HepG2 (cell line): ENCODE measurements at regions not wholly inside any gene's neighbourhood (a gene's known extent, or its start where the extent isn't known, plus 50 kb on each side); places are given as distances from the start of the nearest gene placed in this dataset.

Experiments
- ATAC-seq: fragments of 200-7000 bp; cut with Tn5 transposase; 3 replicates; pipeline ENCODE4 v1.9.1; 2020; ENCODE audit warnings: mild to moderate bottlenecking, moderate library complexity
- BruUV-seq: library from RNA; stranded (reverse); fragments of 400-500 nt; replicated peaks from 2 replicates; lab custom pipeline; 2021; lab: Mats Ljungman, UMichigan
- CTCF ChIA-PET: fragments of 300-600 bp; formaldehyde crosslinking; extraction: SDS; loops from one replicate; lab custom pipeline; 2021; ENCODE audit warnings: low total read pairs, inconsistent platforms, low intra/inter-chr PET ratio; lab: Yijun Ruan, JAX
- POLR2A ChIA-PET: fragments of 350-600 bp; sonication (Branson Sonifier 250); formaldehyde crosslinking; loops from one replicate; lab custom pipeline; 2020; ENCODE audit warnings: antibody characterized with exemption, inconsistent platforms; lab: Yijun Ruan, JAX
- DNase-seq: peaks from one replicate; pipeline ENCODE4 v3.0.0-alpha.2; 2015; ENCODE audit warnings: low spot score
- FAIRE-seq: peaks from 3 replicates; lab custom pipeline; 2011; peaks lifted over from hg19 to GRCh38; lab: Jason Lieb, UNC
- H2AFZ ChIP-seq: one replicate; pipeline ENCODE4 v1.6.1; 2011; ENCODE audit warnings: low read length, inconsistent platforms
- H3K27ac ChIP-seq: fragments of 300-600 bp; 3 replicates; pipeline ENCODE4 v1.8.0; 2011; ENCODE audit warnings: mixed run types, mild to moderate bottlenecking, mixed read lengths, low read length, inconsistent platforms; ENCODE audit not compliant: insufficient read depth; ENCODE audit errors: extremely low read length
- H3K27me3 ChIP-seq, 2 experiments: fragments of 200-600 bp in 1 of 2; 2 replicates in 1 of 2; 3 replicates in 1 of 2; pipeline versions ENCODE4 v1.6.0 to v1.8.0; 2011; ENCODE audit warnings: low read length in 2 of 2, mild to moderate bottlenecking in 2 of 2, moderate library complexity in 2 of 2, inconsistent platforms in 1 of 2; ENCODE audit not compliant: insufficient read depth in 2 of 2, control insufficient read depth in 1 of 2
- H3K36me3 ChIP-seq, 2 experiments: fragments of 200-600 bp in 1 of 2; replicated peaks in 1 of 2; 2 replicates in 1 of 2; 3 replicates in 1 of 2; pipeline versions ENCODE4 v1.5.1 to v1.8.0; 2011; ENCODE audit warnings: low read length in 2 of 2, inconsistent platforms in 1 of 2; ENCODE audit not compliant: insufficient read depth in 2 of 2, control insufficient read depth in 1 of 2
- H3K4me1 ChIP-seq: 2 replicates; pipeline ENCODE4 v1.5.1; 2012; ENCODE audit warnings: low read length, inconsistent platforms; ENCODE audit not compliant: insufficient read depth
- H3K4me2 ChIP-seq: 2 replicates; pipeline ENCODE4 v1.6.0; 2011; ENCODE audit warnings: low read depth, low read length, inconsistent platforms
- H3K4me3 ChIP-seq, 3 experiments: fragments of 200-600 bp in 1 of 3; sonication (generic), shearing (Covaris generic) in 1 of 3; replicated peaks in 1 of 3; 2 replicates each; pipeline ENCODE4 v1.5.1; 2011 to 2016; ENCODE audit warnings: low read length in 3 of 3, inconsistent platforms in 2 of 3, low read depth in 2 of 3, mild to moderate bottlenecking in 2 of 3, control low read depth in 1 of 3, mixed read lengths in 1 of 3; ENCODE audit not compliant: insufficient read depth in 1 of 3
- H3K79me2 ChIP-seq: one replicate; pipeline ENCODE4 v1.6.1; 2011; ENCODE audit warnings: low read length, inconsistent platforms; ENCODE audit not compliant: insufficient read depth
- H3K9ac ChIP-seq: 2 replicates; pipeline ENCODE4 v1.6.0; 2011; ENCODE audit warnings: mild to moderate bottlenecking, low read depth, low read length, inconsistent platforms; ENCODE audit not compliant: insufficient read depth
- H3K9me3 ChIP-seq: 2 replicates; pipeline ENCODE4 v1.5.1; 2012; ENCODE audit warnings: mild to moderate bottlenecking, low read length
- H4K20me1 ChIP-seq: 2 replicates; pipeline ENCODE4 v1.6.0; 2011; ENCODE audit warnings: inconsistent platforms, mild to moderate bottlenecking, low read length, moderate library complexity; ENCODE audit not compliant: insufficient read depth
- EZH2 ChIP-seq: conservative IDR thresholded peaks from 2 replicates; pipeline ENCODE4 v1.6.1; 2012; ENCODE audit warnings: mild to moderate bottlenecking, low read depth, low read length, moderate library complexity
- HMGA1 ChIP-seq: sonication (generic); formaldehyde crosslinking; conservative IDR thresholded peaks from 2 replicates; pipeline ENCODE4 v1.4.0; 2020; ENCODE audit warnings: missing genetic modification reagents
- JARID2 ChIP-seq: sonication (generic); formaldehyde crosslinking; IDR thresholded peaks from 2 replicates; pipeline ENCODE4 v1.8.1; 2023; ENCODE audit warnings: missing genetic modification reagents, inconsistent platforms; ENCODE audit not compliant: insufficient replicate concordance
- MAFG ChIP-seq: sonication (generic); formaldehyde crosslinking; IDR thresholded peaks from 2 replicates; pipeline ENCODE4 v1.5.1; 2020; ENCODE audit warnings: mild to moderate bottlenecking, missing genetic modification reagents
- MED13 ChIP-seq: sonication (generic); formaldehyde crosslinking; IDR thresholded peaks from 2 replicates; pipeline ENCODE4 v1.5.0; 2020; ENCODE audit warnings: missing genetic modification reagents
- SIN3B ChIP-seq: fragments of 150-350 bp; IDR thresholded peaks from 2 replicates; pipeline ENCODE4 v1.6.1; 2014; ENCODE audit warnings: low read length
- SUZ12 ChIP-seq: fragments of 150-350 bp; IDR thresholded peaks from 2 replicates; pipeline ENCODE4 v1.6.1; 2014; ENCODE audit warnings: low read depth, low read length
- TAF1 ChIP-seq: sonication (generic); formaldehyde crosslinking; IDR thresholded peaks from 2 replicates; pipeline ENCODE4 v1.4.0; 2020; ENCODE audit warnings: missing genetic modification reagents
- TEAD3 ChIP-seq: optimal IDR thresholded peaks from 2 replicates; pipeline ENCODE3; 2016; ENCODE audit warnings: borderline replicate concordance
- THAP11 ChIP-seq: IDR thresholded peaks from 2 replicates; pipeline ENCODE4 v1.6.1; 2016; ENCODE audit warnings: missing biosample characterization, missing genetic modification reagents
- THAP7 ChIP-seq: sonication (generic); formaldehyde crosslinking; IDR thresholded peaks from 2 replicates; pipeline ENCODE4 v1.8.1; 2023; ENCODE audit warnings: mild to moderate bottlenecking, missing genetic modification reagents
- TP53 ChIP-seq: sonication (generic); formaldehyde crosslinking; conservative IDR thresholded peaks from 2 replicates; pipeline ENCODE4 v1.4.0; 2020; ENCODE audit warnings: missing genetic modification reagents
- ZNF331 ChIP-seq: sonication (generic); formaldehyde crosslinking; IDR thresholded peaks from 2 replicates; pipeline ENCODE4 v1.4.0; 2020; ENCODE audit warnings: missing genetic modification reagents
- ZNF34 ChIP-seq: sonication (generic); formaldehyde crosslinking; IDR thresholded peaks from 2 replicates; pipeline ENCODE4 v1.4.0; 2020; ENCODE audit warnings: mild to moderate bottlenecking, missing genetic modification reagents, borderline replicate concordance
- ZNF441 ChIP-seq: sonication (generic); formaldehyde crosslinking; IDR thresholded peaks from 2 replicates; pipeline ENCODE4 v1.7.0; 2021; ENCODE audit warnings: missing genetic modification reagents, borderline replicate concordance
- ZNF780A ChIP-seq: sonication (generic); formaldehyde crosslinking; IDR thresholded peaks from 2 replicates; pipeline ENCODE4 v1.8.0; 2022; ENCODE audit warnings: mild to moderate bottlenecking, missing genetic modification reagents, moderate library complexity
- WGBS: methylation state at CpG from one replicate; pipeline ENCODE4 v1.1.6; 2017; ENCODE audit warnings: low lambda C conversion rate; 5-methylcytosine and 5-hydroxymethylcytosine counted together
- in situ Hi-C: cut with HindIII; loops from 2 replicates; pipeline ENCODE4 v1.10.0; 2017; ENCODE audit warnings: low pct_unique_long_range_greater_than_20kb; ENCODE audit not compliant: extremely low pct_ligation_motif_present
- intact Hi-C: fragments of 100-400 bp; cut with micrococcal nuclease; formaldehyde crosslinking; loops from one replicate; pipeline ENCODE4 v1.10.0; 2022; ENCODE audit not compliant: unreplicated experiment

GRCh38 chr10:124329362-124329761, 89.4 kb downstream of the OAT start:
- Histone ChIP-seq H3K4me3 (no peak overlapping the region), H3K79me2 (no peaks in the 10 kb centered on the region), H3K9ac (no peak overlapping the region), H3K27me3 (peaks cover 1 to 8% of the 10 kb centered on the region in 2 experiments; a peak in 2 of 5 replicates), H3K9me3 (no peaks in the 10 kb centered on the region), H2AFZ (no peak overlapping the region), H3K4me1 (no peaks in the 10 kb centered on the region), H3K4me2 (no peak overlapping the region), H4K20me1 (no peaks in the 10 kb centered on the region), H3K27ac (no peak overlapping the region), H3K36me3 (no peaks in the 10 kb centered on the region)
- FAIRE-seq = no peak
- ChIA-PET POLR2A (no interaction called here), CTCF (no interaction called here)
- no peak for DNase-seq
- TF ChIP-seq EZH2 = no peak
- no peak for TF ChIP-seq TAF1 (CRISPR knock-in tag)
- no peak for TF ChIP-seq ZNF780A (CRISPR knock-in tag)
- TF ChIP-seq ZNF34 (CRISPR knock-in tag) = no peak
- no peak for TF ChIP-seq THAP11 (CRISPR knock-in tag)
- no peak for TF ChIP-seq SUZ12
- TF ChIP-seq JARID2 (CRISPR knock-in tag) = no peak
- TF ChIP-seq TEAD3 (CRISPR knock-in tag) = no peak
- no peak for TF ChIP-seq MAFG (CRISPR knock-in tag)
- TF ChIP-seq TP53 (CRISPR knock-in tag) = no peak
- TF ChIP-seq ZNF331 (CRISPR knock-in tag) = no peak
- TF ChIP-seq MED13 = no peak
- TF ChIP-seq ZNF441 (CRISPR knock-in tag) = no peak
- TF ChIP-seq HMGA1 = no peak
- no peak for TF ChIP-seq SIN3B
- no peak for TF ChIP-seq THAP7 (CRISPR knock-in tag)
- intact Hi-C loops = no loop called here
- BruUV-seq = no TSS peak
- WGBS = 29% methylated on average over 1 of the region's 1 CpG
- no peak for ATAC-seq
- in situ Hi-C loops = no loop called here
